Loucy (cell line): ENCODE measurements at regions not wholly inside any gene's neighbourhood (a gene's known extent, or its start where the extent isn't known, plus 50 kb on each side); places are given as distances from the start of the nearest gene placed in this dataset.

Experiments used
- H2AFZ ChIP-seq: fragments of 200-600 bp; sonication (generic); 2 replicates; pipeline ENCODE4 v1.6.0; 2016; ENCODE audit warnings: antibody characterized with exemption, mild to moderate bottlenecking, low read length, moderate library complexity
- H3F3A ChIP-seq: fragments of 200-600 bp; 2 replicates; pipeline ENCODE4 v1.6.0; 2016; ENCODE audit warnings: antibody characterized with exemption, low read depth, mild to moderate bottlenecking
- H3K27me3 ChIP-seq: fragments of 200-600 bp; sonication (generic); 2 replicates; pipeline ENCODE4 v1.6.1; 2014; ENCODE audit warnings: low read length, mild to moderate bottlenecking; ENCODE audit not compliant: insufficient read depth, poor library complexity, severe bottlenecking
- H3K36me3 ChIP-seq: fragments of 200-600 bp; sonication (generic); 2 replicates; pipeline ENCODE4 v1.6.1; 2016; ENCODE audit warnings: low read length; ENCODE audit not compliant: insufficient read depth
- H3K4me1 ChIP-seq: fragments of 200-600 bp; sonication (generic); 2 replicates; pipeline ENCODE4 v1.5.1; 2014; ENCODE audit warnings: low read length, mild to moderate bottlenecking; ENCODE audit not compliant: insufficient read depth, poor library complexity, severe bottlenecking
- H3K4me2 ChIP-seq: fragments of 200-600 bp; sonication (generic); 2 replicates; pipeline ENCODE4 v1.6.0; 2014; ENCODE audit warnings: antibody characterized with exemption, low read length, low read depth, mild to moderate bottlenecking; ENCODE audit not compliant: poor library complexity, severe bottlenecking
- H3K4me3 ChIP-seq: fragments of 200-600 bp; sonication (generic); 2 replicates; pipeline ENCODE4 v1.5.1; 2014; ENCODE audit warnings: low read length, mild to moderate bottlenecking, mixed read lengths; ENCODE audit not compliant: poor library complexity, severe bottlenecking
- H3K79me2 ChIP-seq: fragments of 200-600 bp; sonication (generic); 2 replicates; pipeline ENCODE4 v1.6.1; 2014; ENCODE audit warnings: low read length; ENCODE audit not compliant: insufficient read depth
- H3K9ac ChIP-seq: fragments of 200-600 bp; sonication (generic); 2 replicates; pipeline ENCODE4 v1.6.0; 2014; ENCODE audit warnings: mild to moderate bottlenecking, low read depth, low read length, moderate library complexity; ENCODE audit not compliant: poor library complexity, severe bottlenecking
- H3K9me2 ChIP-seq: fragments of 200-600 bp; sonication (generic); replicated peaks from 2 replicates; pipeline ENCODE4 v1.6.1; 2016; ENCODE audit warnings: low read depth, low read length, mixed read lengths
- H3K9me3 ChIP-seq: fragments of 200-600 bp; sonication (generic); 2 replicates; pipeline ENCODE4 v1.6.1; 2014; ENCODE audit warnings: mild to moderate bottlenecking, antibody characterized with exemption, low read length, low read depth; ENCODE audit not compliant: insufficient read depth
- H4K20me1 ChIP-seq: fragments of 200-600 bp; sonication (generic); 2 replicates; pipeline ENCODE4 v1.6.0; 2014; ENCODE audit warnings: antibody characterized with exemption, low read length, mild to moderate bottlenecking; ENCODE audit not compliant: insufficient read depth, poor library complexity, severe bottlenecking
- EZH2phosphoT487 ChIP-seq: fragments of 200-600 bp; IDR thresholded peaks from 2 replicates; pipeline ENCODE4 v1.6.1; 2018; ENCODE audit warnings: antibody characterized with exemption, mild to moderate bottlenecking, moderate library complexity, borderline replicate concordance
- TF ChIP-seq, protein P1 (sequence below): fragments of 200-600 bp; sonication (generic); conservative IDR thresholded peaks from 2 replicates; pipeline ENCODE4 v1.5.1; 2014; ENCODE audit warnings: mild to moderate bottlenecking, antibody characterized with exemption, low read length

DNA sequence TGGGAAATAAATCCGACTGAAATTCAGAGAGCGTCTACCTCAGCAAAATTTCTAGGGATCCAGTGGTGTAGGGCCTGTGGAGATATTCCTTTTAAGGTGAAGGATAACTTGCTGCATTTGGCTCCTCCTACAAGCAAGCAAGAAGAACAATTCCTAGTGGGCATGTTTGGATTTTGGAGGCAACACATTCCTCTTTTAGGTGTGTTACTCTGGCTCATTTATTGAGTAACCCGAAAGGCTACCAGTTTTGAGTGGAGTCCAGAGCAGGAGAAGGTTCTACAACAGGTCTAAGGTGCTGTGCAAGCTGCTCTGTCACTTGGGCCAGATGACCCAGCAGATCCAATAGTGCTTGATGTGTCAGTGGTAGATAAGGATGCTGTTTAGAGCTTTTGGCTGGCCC, 862.4 kb upstream of the CDH9 start:
- Histone ChIP-seq H3K36me3 (no peaks in the 10 kb centered on the region), H3K9me3 (no peaks in the 10 kb centered on the region), H3K9me2 (no peaks in the 10 kb centered on the region), H2AFZ (no peak overlapping the region), H3F3A (no peaks in the 10 kb centered on the region), H3K4me1 (no peaks in the 10 kb centered on the region), H3K79me2 (no peaks in the 10 kb centered on the region), H3K9ac (no peak overlapping the region), H3K27me3 (no peaks in the 10 kb centered on the region), H4K20me1 (no peaks in the 10 kb centered on the region), H3K4me3 (no peak overlapping the region), H3K4me2 (no peak overlapping the region)
- TF ChIP-seq, protein P1, sequence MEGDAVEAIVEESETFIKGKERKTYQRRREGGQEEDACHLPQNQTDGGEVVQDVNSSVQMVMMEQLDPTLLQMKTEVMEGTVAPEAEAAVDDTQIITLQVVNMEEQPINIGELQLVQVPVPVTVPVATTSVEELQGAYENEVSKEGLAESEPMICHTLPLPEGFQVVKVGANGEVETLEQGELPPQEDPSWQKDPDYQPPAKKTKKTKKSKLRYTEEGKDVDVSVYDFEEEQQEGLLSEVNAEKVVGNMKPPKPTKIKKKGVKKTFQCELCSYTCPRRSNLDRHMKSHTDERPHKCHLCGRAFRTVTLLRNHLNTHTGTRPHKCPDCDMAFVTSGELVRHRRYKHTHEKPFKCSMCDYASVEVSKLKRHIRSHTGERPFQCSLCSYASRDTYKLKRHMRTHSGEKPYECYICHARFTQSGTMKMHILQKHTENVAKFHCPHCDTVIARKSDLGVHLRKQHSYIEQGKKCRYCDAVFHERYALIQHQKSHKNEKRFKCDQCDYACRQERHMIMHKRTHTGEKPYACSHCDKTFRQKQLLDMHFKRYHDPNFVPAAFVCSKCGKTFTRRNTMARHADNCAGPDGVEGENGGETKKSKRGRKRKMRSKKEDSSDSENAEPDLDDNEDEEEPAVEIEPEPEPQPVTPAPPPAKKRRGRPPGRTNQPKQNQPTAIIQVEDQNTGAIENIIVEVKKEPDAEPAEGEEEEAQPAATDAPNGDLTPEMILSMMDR = no peak
- TF ChIP-seq EZH2phosphoT487 = no peak

DNA sequence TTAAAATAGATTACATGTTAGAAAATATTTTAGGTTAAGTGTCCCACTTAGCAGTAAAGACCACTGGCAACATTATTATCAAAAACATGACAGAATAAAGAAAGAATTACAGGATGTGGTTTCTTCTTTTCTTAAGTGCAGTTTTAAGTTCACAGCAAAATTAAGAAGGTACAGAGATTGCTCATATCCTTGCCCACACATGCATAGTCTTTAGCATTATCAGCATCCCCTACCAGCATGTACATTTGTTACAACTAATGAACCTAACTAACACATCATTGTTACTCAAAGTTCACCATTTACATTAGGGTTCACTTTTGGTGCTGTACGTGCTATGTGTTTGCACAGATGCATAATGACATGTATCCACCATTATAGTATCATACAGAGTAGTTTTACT, 837.7 kb upstream of the CDH9 start:
- Histone ChIP-seq H3K4me3 (no peak overlapping the region), H3K79me2 (no peaks in the 10 kb centered on the region), H4K20me1 (no peaks in the 10 kb centered on the region), H3K9ac (no peak overlapping the region), H3K9me2 (no peaks in the 10 kb centered on the region), H3F3A (no peaks in the 10 kb centered on the region), H3K27me3 (no peaks in the 10 kb centered on the region), H3K36me3 (no peaks in the 10 kb centered on the region), H2AFZ (no peak overlapping the region), H3K9me3 (no peaks in the 10 kb centered on the region), H3K4me1 (no peaks in the 10 kb centered on the region), H3K4me2 (no peak overlapping the region)
- no peak for TF ChIP-seq EZH2phosphoT487
- TF ChIP-seq, protein P1 = no peak

DNA sequence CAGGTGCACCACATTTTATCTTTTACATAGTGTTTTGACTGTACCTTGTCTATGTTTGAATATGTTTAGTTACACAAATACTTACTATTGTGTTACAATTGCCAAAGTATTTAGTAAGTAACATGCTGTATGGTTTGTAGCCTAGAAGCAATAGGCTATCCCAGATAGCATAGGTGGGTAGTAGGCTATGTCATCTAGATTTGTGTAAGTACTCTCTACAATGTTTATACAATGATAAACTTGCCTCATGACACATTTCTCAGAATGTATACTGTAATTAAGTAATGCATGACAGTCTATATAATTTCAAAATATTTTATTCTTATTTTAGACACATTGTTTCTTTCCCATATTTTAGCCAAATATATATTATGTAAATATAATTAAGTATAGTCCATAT, 836.8 kb upstream of the CDH9 start:
- Histone ChIP-seq H4K20me1 (no peaks in the 10 kb centered on the region), H3K4me3 (no peak overlapping the region)
- no peak for TF ChIP-seq EZH2phosphoT487
- TF ChIP-seq, protein P1 = no peak

More for the DNA sequence above, 836.8 kb upstream of the CDH9 start:
- H3K4me2 ChIP-seq = no peak overlapping the region
- no peaks in the 10 kb centered on the region for H3K9me3 ChIP-seq
- H3K27me3 ChIP-seq = no peaks in the 10 kb centered on the region
- H2AFZ ChIP-seq = no peak overlapping the region
- no peaks in the 10 kb centered on the region for H3K36me3 ChIP-seq
- H3K4me1 ChIP-seq = no peaks in the 10 kb centered on the region
- no peaks in the 10 kb centered on the region for H3K9me2 ChIP-seq
- H3K9ac ChIP-seq = no peak overlapping the region
- H3K79me2 ChIP-seq = no peaks in the 10 kb centered on the region
- H3F3A ChIP-seq = no peaks in the 10 kb centered on the region
